ENCODE measurements at regions not wholly inside any gene's neighbourhood (a gene's known extent, or its start where the extent isn't known, plus 50 kb on each side); places are given as distances from the start of the nearest gene placed in this dataset.
A peak's percentile ranks its signal among the peaks of the same experiment; 100 is the strongest.

GRCh38 chr13:40485611-40486517 lies 180.6 kb downstream of the FOXO1 start:
- 86% methylated on average over 5 of the region's 12 CpGs for WGBS (ENCODE audit: insufficient coverage)
- H3K9me3 ChIP-seq (ENCODE audit: control insufficient read depth, insufficient read depth, low read length): no peaks in the 10 kb centered on the region

GRCh38 chr13:40486518-40487163 lies 179.8 kb downstream of the FOXO1 start:
- no peak for DNase-seq (ENCODE audit: low read depth in 4 of 6, low spot score in 6 of 6)
- Histone ChIP-seq H3K36me3 (ENCODE audit: control insufficient read depth, insufficient read depth, low read length) (no peaks in the 10 kb centered on the region), H3K9me3 (ENCODE audit: control insufficient read depth, insufficient read depth, low read length) (no peaks in the 10 kb centered on the region), H3K4me1 (ENCODE audit: control insufficient read depth, insufficient read depth, low read length) (peaks cover 20% of the 10 kb centered on the region), H3K4me3 (ENCODE audit: low read depth, low read length) (no peak overlapping the region), H3K27ac (ENCODE audit: low read depth, low read length) (no peak overlapping the region), H3K27me3 (ENCODE audit: control insufficient read depth, insufficient read depth, low read length) (peaks cover 16% of the 10 kb centered on the region)
- WGBS (ENCODE audit: insufficient coverage): 76% methylated on average over 10 of the region's 12 CpGs

More at GRCh38 chr13:40485611-40486517, 180.6 kb downstream of the FOXO1 start:
- Histone ChIP-seq H3K27me3 (ENCODE audit: control insufficient read depth, insufficient read depth, low read length) (peaks cover 17% of the 10 kb centered on the region), H3K27ac (ENCODE audit: low read depth, low read length) (no peak overlapping the region), H3K4me1 (ENCODE audit: control insufficient read depth, insufficient read depth, low read length) (peaks cover 28% of the 10 kb centered on the region), H3K4me3 (ENCODE audit: low read depth, low read length) (no peak overlapping the region), H3K36me3 (ENCODE audit: control insufficient read depth, insufficient read depth, low read length) (no peaks in the 10 kb centered on the region)
- no peak for DNase-seq (ENCODE audit: low read depth in 4 of 6, low spot score in 6 of 6)

GRCh38 chr13:40488869-40489391 lies 177.5 kb downstream of the FOXO1 start:
- DNase-seq (ENCODE audit: low read depth in 4 of 6, low spot score in 6 of 6): no peak
- Histone ChIP-seq H3K36me3 (ENCODE audit: control insufficient read depth, insufficient read depth, low read length) (no peaks in the 10 kb centered on the region), H3K4me1 (ENCODE audit: control insufficient read depth, insufficient read depth, low read length) (peaks cover 23% of the 10 kb centered on the region), H3K9me3 (ENCODE audit: control insufficient read depth, insufficient read depth, low read length) (no peaks in the 10 kb centered on the region), H3K27ac (ENCODE audit: low read depth, low read length) (no peak overlapping the region), H3K4me3 (ENCODE audit: low read depth, low read length) (no peak overlapping the region), H3K27me3 (ENCODE audit: control insufficient read depth, insufficient read depth, low read length) (peaks cover 16% of the 10 kb centered on the region)
- WGBS (ENCODE audit: insufficient coverage): 95% methylated on average over 19 of the region's 21 CpGs

- Histone ChIP-seq H3K4me3 (ENCODE audit: low read depth, low read length) (no peak overlapping the region), H3K4me1 (ENCODE audit: control insufficient read depth, insufficient read depth, low read length) (peaks cover 23% of the 10 kb centered on the region), H3K36me3 (ENCODE audit: control insufficient read depth, insufficient read depth, low read length) (no peaks in the 10 kb centered on the region), H3K27me3 (ENCODE audit: control insufficient read depth, insufficient read depth, low read length) (peaks cover 13% of the 10 kb centered on the region), H3K9me3 (ENCODE audit: control insufficient read depth, insufficient read depth, low read length) (no peaks in the 10 kb centered on the region), H3K27ac (ENCODE audit: low read depth, low read length) (no peak overlapping the region)
- 16% methylated on average over 4 of the region's 7 CpGs for WGBS (ENCODE audit: insufficient coverage)
- peak in 2 of 6 donors; percentile 58 to 91 for DNase-seq (ENCODE audit: low read depth in 4 of 6, low spot score in 6 of 6)
Observed at GRCh38 chr13:40490086-40490758, 176.2 kb downstream of the FOXO1 start.

- DNase-seq (ENCODE audit: low read depth in 4 of 6, low spot score in 6 of 6): no peak
- Histone ChIP-seq H3K4me1 (ENCODE audit: control insufficient read depth, insufficient read depth, low read length) (peaks cover 23% of the 10 kb centered on the region), H3K4me3 (ENCODE audit: low read depth, low read length) (no peak overlapping the region), H3K9me3 (ENCODE audit: control insufficient read depth, insufficient read depth, low read length) (no peaks in the 10 kb centered on the region), H3K27me3 (ENCODE audit: control insufficient read depth, insufficient read depth, low read length) (peaks cover 8% of the 10 kb centered on the region), H3K36me3 (ENCODE audit: control insufficient read depth, insufficient read depth, low read length) (no peaks in the 10 kb centered on the region), H3K27ac (ENCODE audit: low read depth, low read length) (no peak overlapping the region)
- WGBS (ENCODE audit: insufficient coverage): 60% methylated on average over 9 of the region's 9 CpGs
Observed at GRCh38 chr13:40492511-40492910, 173.9 kb downstream of the FOXO1 start.

GRCh38 chr13:40494513-40494912 lies 171.9 kb downstream of the FOXO1 start:
- Histone ChIP-seq H3K4me1 (ENCODE audit: control insufficient read depth, insufficient read depth, low read length) (peaks cover 22% of the 10 kb centered on the region), H3K4me3 (ENCODE audit: low read depth, low read length) (no peak overlapping the region), H3K36me3 (ENCODE audit: control insufficient read depth, insufficient read depth, low read length) (no peaks in the 10 kb centered on the region), H3K27ac (ENCODE audit: low read depth, low read length) (no peak overlapping the region), H3K9me3 (ENCODE audit: control insufficient read depth, insufficient read depth, low read length) (no peaks in the 10 kb centered on the region), H3K27me3 (ENCODE audit: control insufficient read depth, insufficient read depth, low read length) (peaks cover 3% of the 10 kb centered on the region)
- WGBS (ENCODE audit: insufficient coverage): no CpG with 5 or more reads among the region's 2 CpGs
- DNase-seq (ENCODE audit: low read depth in 4 of 6, low spot score in 6 of 6): peak in 2 of 6 donors; percentile 51 to 57

- Histone ChIP-seq H3K4me3 (ENCODE audit: low read depth, low read length) (no peak overlapping the region), H3K4me1 (ENCODE audit: control insufficient read depth, insufficient read depth, low read length) (peaks cover 17% of the 10 kb centered on the region), H3K36me3 (ENCODE audit: control insufficient read depth, insufficient read depth, low read length) (no peaks in the 10 kb centered on the region), H3K27me3 (ENCODE audit: control insufficient read depth, insufficient read depth, low read length) (no peaks in the 10 kb centered on the region), H3K9me3 (ENCODE audit: control insufficient read depth, insufficient read depth, low read length) (no peaks in the 10 kb centered on the region), H3K27ac (ENCODE audit: low read depth, low read length) (no peak overlapping the region)
- 100% methylated on average over 3 of the region's 8 CpGs for WGBS (ENCODE audit: insufficient coverage)
- DNase-seq (ENCODE audit: low read depth in 4 of 6, low spot score in 6 of 6): no peak
Observed at GRCh38 chr13:40494946-40495620, 171.4 kb downstream of the FOXO1 start.

- peaks cover 11% of the 10 kb centered on the region for H3K4me1 ChIP-seq (ENCODE audit: control insufficient read depth, insufficient read depth, low read length)
- H3K4me3 ChIP-seq (ENCODE audit: low read depth, low read length): no peak overlapping the region
- WGBS (ENCODE audit: insufficient coverage): 73% methylated on average over 5 of the region's 7 CpGs
- H3K27ac ChIP-seq (ENCODE audit: low read depth, low read length): no peak overlapping the region
- no peaks in the 10 kb centered on the region for H3K9me3 ChIP-seq (ENCODE audit: control insufficient read depth, insufficient read depth, low read length)
- no peaks in the 10 kb centered on the region for H3K36me3 ChIP-seq (ENCODE audit: control insufficient read depth, insufficient read depth, low read length)
- H3K27me3 ChIP-seq (ENCODE audit: control insufficient read depth, insufficient read depth, low read length): no peaks in the 10 kb centered on the region
- no peak for DNase-seq (ENCODE audit: low read depth in 4 of 6, low spot score in 6 of 6)
Observed at GRCh38 chr13:40495621-40496001, 170.8 kb downstream of the FOXO1 start.
